ENCODE measurements at regions not wholly inside any gene's neighbourhood (a gene's known extent, or its start where the extent isn't known, plus 50 kb on each side); places are given as distances from the start of the nearest gene placed in this dataset.

DNA sequence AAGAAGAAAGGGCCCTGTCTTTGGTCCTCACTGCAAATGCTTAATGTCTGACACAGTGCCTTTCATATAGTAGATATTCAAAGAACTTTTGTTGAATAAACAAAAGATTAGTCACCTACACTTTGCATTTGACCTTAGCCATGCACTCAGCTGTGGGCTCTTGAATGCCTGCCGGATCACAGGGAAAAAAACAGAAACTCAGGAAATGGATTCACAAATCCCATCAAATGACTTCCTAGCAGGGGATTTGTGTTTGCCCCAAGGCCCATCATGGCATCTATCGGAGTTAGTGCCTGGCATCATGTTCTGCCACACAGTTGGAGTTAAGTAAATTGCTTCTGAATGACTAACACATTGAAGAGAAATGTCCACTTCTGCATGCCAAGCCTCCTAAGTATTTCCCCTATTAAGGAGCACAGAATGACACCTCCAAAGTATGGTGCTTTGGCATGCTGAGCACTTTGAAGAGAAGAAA lies 72.3 kb upstream of the DST start (continued):
- TF ChIP-seq CCAR2 (optimal IDR thresholded peaks at IDR 0.05; ENCODE audit: low read depth, low read length) = no peak
- no peak for TF ChIP-seq ZNF773 (CRISPR knock-in tag; IDR thresholded peaks at IDR 0.05; ENCODE audit: borderline replicate concordance)
- TF ChIP-seq, protein P1, sequence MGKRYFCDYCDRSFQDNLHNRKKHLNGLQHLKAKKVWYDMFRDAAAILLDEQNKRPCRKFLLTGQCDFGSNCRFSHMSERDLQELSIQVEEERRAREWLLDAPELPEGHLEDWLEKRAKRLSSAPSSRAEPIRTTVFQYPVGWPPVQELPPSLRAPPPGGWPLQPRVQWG (CRISPR knock-in tag; IDR thresholded peaks at IDR 0.05; ENCODE audit: borderline replicate concordance, low read depth) = no peak
- TF ChIP-seq RELA (CRISPR knock-in tag; IDR thresholded peaks at IDR 0.05) = no peak
- no peak for TF ChIP-seq ZNF766 (CRISPR knock-in tag; IDR thresholded peaks at IDR 0.05; ENCODE audit: borderline replicate concordance)
- TF ChIP-seq GFI1 (CRISPR knock-in tag; IDR thresholded peaks at IDR 0.05; ENCODE audit: borderline replicate concordance) = no peak
- no peak for TF ChIP-seq KLF11 (CRISPR knock-in tag; IDR thresholded peaks at IDR 0.05)
- TF ChIP-seq, protein P2, sequence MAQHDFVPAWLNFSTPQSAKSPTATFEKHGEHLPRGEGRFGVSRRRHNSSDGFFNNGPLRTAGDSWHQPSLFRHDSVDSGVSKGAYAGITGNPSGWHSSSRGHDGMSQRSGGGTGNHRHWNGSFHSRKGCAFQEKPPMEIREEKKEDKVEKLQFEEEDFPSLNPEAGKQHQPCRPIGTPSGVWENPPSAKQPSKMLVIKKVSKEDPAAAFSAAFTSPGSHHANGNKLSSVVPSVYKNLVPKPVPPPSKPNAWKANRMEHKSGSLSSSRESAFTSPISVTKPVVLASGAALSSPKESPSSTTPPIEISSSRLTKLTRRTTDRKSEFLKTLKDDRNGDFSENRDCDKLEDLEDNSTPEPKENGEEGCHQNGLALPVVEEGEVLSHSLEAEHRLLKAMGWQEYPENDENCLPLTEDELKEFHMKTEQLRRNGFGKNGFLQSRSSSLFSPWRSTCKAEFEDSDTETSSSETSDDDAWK (CRISPR knock-in tag; IDR thresholded peaks at IDR 0.05) = no peak
- TF ChIP-seq ZNF30 (CRISPR knock-in tag; IDR thresholded peaks at IDR 0.05) = no peak
- no peak for TF ChIP-seq ZNF615 (CRISPR knock-in tag; IDR thresholded peaks at IDR 0.05; ENCODE audit: borderline replicate concordance)
- no peak for TF ChIP-seq ZNF496 (CRISPR knock-in tag; IDR thresholded peaks at IDR 0.05; ENCODE audit: insufficient replicate concordance)
- TF ChIP-seq ZNF652 (CRISPR knock-in tag; IDR thresholded peaks at IDR 0.05; ENCODE audit: borderline replicate concordance, low read depth) = no peak
- no peak for TF ChIP-seq MYC (CRISPR knock-in tag; IDR thresholded peaks at IDR 0.05; ENCODE audit: borderline replicate concordance)
- no peak for TF ChIP-seq MTF2 (CRISPR knock-in tag; IDR thresholded peaks at IDR 0.05; ENCODE audit: borderline replicate concordance)
- no peak for TF ChIP-seq KDM3A (CRISPR knock-in tag; IDR thresholded peaks at IDR 0.05; ENCODE audit: low read depth)
- TF ChIP-seq ZNF879 (CRISPR knock-in tag; IDR thresholded peaks at IDR 0.05) = no peak
- no peak for TF ChIP-seq ATRX (CRISPR knock-in tag; IDR thresholded peaks at IDR 0.05; ENCODE audit: borderline replicate concordance)
- no peak for TF ChIP-seq FIP1L1 (IDR thresholded peaks at IDR 0.05; ENCODE audit: borderline replicate concordance, insufficient read depth, low read depth, low read length)
- no peak for TF ChIP-seq CCDC6 (CRISPR knock-in tag; IDR thresholded peaks at IDR 0.05)
- no peak for TF ChIP-seq ZNF772 (CRISPR knock-in tag; IDR thresholded peaks at IDR 0.05)
- no peak for TF ChIP-seq NFKB2 (CRISPR knock-in tag; IDR thresholded peaks at IDR 0.05; ENCODE audit: borderline replicate concordance)
- no peak for TF ChIP-seq CEBPG (CRISPR knock-in tag; IDR thresholded peaks at IDR 0.05)
- TF ChIP-seq, protein P3, sequence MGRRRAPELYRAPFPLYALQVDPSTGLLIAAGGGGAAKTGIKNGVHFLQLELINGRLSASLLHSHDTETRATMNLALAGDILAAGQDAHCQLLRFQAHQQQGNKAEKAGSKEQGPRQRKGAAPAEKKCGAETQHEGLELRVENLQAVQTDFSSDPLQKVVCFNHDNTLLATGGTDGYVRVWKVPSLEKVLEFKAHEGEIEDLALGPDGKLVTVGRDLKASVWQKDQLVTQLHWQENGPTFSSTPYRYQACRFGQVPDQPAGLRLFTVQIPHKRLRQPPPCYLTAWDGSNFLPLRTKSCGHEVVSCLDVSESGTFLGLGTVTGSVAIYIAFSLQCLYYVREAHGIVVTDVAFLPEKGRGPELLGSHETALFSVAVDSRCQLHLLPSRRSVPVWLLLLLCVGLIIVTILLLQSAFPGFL (CRISPR knock-in tag; IDR thresholded peaks at IDR 0.05) = no peak
- TF ChIP-seq SP1 (IDR thresholded peaks at IDR 0.05) = no peak
- TF ChIP-seq SP1 (CRISPR knock-in tag; IDR thresholded peaks at IDR 0.05) = no peak
- TF ChIP-seq SMARCC2 (IDR thresholded peaks at IDR 0.05) = no peak
- no peak for TF ChIP-seq TBP (CRISPR knock-in tag; IDR thresholded peaks at IDR 0.05)
- TF ChIP-seq NFYB (CRISPR knock-in tag; IDR thresholded peaks at IDR 0.05) = no peak

Data from HepG2 (cell line).